K562 (cell line): ENCODE measurements at regions not wholly inside any gene's neighbourhood (a gene's known extent, or its start where the extent isn't known, plus 50 kb on each side); places are given as distances from the start of the nearest gene placed in this dataset.

Source experiments
- ATAC-seq: fragments of 200-7000 bp; cut with Tn5 transposase; 3 replicates; pipeline ENCODE4 v1.9.1; 2020; ENCODE audit warnings: moderate library complexity
- BruUV-seq: library from RNA; stranded (reverse); fragments of 400-500 nt; replicated peaks from 2 replicates; lab custom pipeline; 2021; lab: Mats Ljungman, UMichigan
- CTCF ChIA-PET: fragments of 300-600 bp; formaldehyde crosslinking; extraction: SDS; loops from one replicate; lab custom pipeline; 2021; ENCODE audit warnings: low intra/inter-chr PET ratio; lab: Yijun Ruan, JAX
- POLR2A ChIA-PET: fragments of 300-600, 350-650 bp; sonication (Branson Sonifier 250); formaldehyde crosslinking; extraction: SDS; loops from one replicate; lab custom pipeline; 2021; ENCODE audit warnings: antibody characterized with exemption, inconsistent platforms; lab: Yijun Ruan, JAX
- DNase-seq, 4 experiments: peaks; one replicate each; pipeline versions ENCODE4 v3.0.0 to v3.0.0-alpha.2; 2011 to 2018; ENCODE audit warnings: low spot score in 3 of 4, mixed read lengths in 3 of 4; ENCODE audit errors: extremely low read depth in 1 of 4
- FAIRE-seq: peaks from 2 replicates; lab custom pipeline; 2011; peaks lifted over from hg19 to GRCh38; lab: Jason Lieb, UNC
- H2AFZ ChIP-seq: 2 replicates; pipeline ENCODE4 v1.6.0; 2011; ENCODE audit warnings: low read depth, low read length, control low read depth, inconsistent platforms
- H3K27ac ChIP-seq: fragments of 200-600 bp; 3 replicates; pipeline ENCODE4 v1.8.0; 2011; ENCODE audit warnings: low read depth, mild to moderate bottlenecking, control low read depth, inconsistent platforms, low read length, moderate library complexity, mixed read lengths; ENCODE audit errors: extremely low read depth
- H3K27me3 ChIP-seq, 2 experiments: fragments of 300-600 bp in 1 of 2; 2 replicates in 1 of 2; 3 replicates in 1 of 2; pipeline versions ENCODE4 v1.6.0 to v1.8.0; 2011; ENCODE audit warnings: inconsistent platforms in 2 of 2, low read length in 2 of 2, mild to moderate bottlenecking in 1 of 2, mixed read lengths in 1 of 2, moderate library complexity in 1 of 2; ENCODE audit not compliant: control insufficient read depth in 2 of 2, insufficient read depth in 2 of 2
- H3K36me3 ChIP-seq: fragments of 300-600 bp; 3 replicates; pipeline ENCODE4 v1.8.0; 2011; ENCODE audit warnings: mild to moderate bottlenecking, low read length, inconsistent platforms; ENCODE audit not compliant: control insufficient read depth, insufficient read depth
- H3K4me1 ChIP-seq, 2 experiments: fragments of 200-600 bp in 1 of 2; replicated peaks in 1 of 2; 2 replicates in 1 of 2; 3 replicates in 1 of 2; pipeline versions ENCODE4 v1.5.1 to v1.8.0; 2011; ENCODE audit warnings: inconsistent platforms in 2 of 2, low read length in 2 of 2, mild to moderate bottlenecking in 1 of 2, mixed read lengths in 1 of 2, moderate library complexity in 1 of 2; ENCODE audit not compliant: control insufficient read depth in 2 of 2, insufficient read depth in 2 of 2
- H3K4me2 ChIP-seq: 2 replicates; pipeline ENCODE4 v1.6.1; 2011; ENCODE audit warnings: low read length, control low read depth, inconsistent platforms, mixed read lengths; ENCODE audit not compliant: insufficient read depth
- H3K4me3 ChIP-seq: fragments of 200-600 bp; sonication (generic), shearing (Covaris generic); 2 replicates; pipeline ENCODE4 v1.5.1; 2016; ENCODE audit warnings: control low read depth, inconsistent platforms
- H3K79me2 ChIP-seq: fragments of 200-600 bp; 3 replicates; pipeline ENCODE4 v1.8.0; 2011; ENCODE audit warnings: low read length, inconsistent platforms; ENCODE audit not compliant: control insufficient read depth, insufficient read depth
- H3K9ac ChIP-seq, 2 experiments: 2 replicates each; pipeline versions ENCODE4 v1.6.0 to v1.6.1; 2011; ENCODE audit warnings: low read depth in 2 of 2, low read length in 2 of 2, control low read depth in 1 of 2, inconsistent platforms in 1 of 2, mild to moderate bottlenecking in 1 of 2, mixed read lengths in 1 of 2; ENCODE audit not compliant: insufficient read depth in 1 of 2
- H3K9me1 ChIP-seq: one replicate; pipeline ENCODE4 v1.6.0; 2011; ENCODE audit warnings: inconsistent platforms, mild to moderate bottlenecking, low read length, moderate library complexity; ENCODE audit not compliant: control insufficient read depth, insufficient read depth
- H3K9me3 ChIP-seq: replicated peaks from 2 replicates; pipeline ENCODE4 v1.5.1; 2011; ENCODE audit warnings: low read depth, low read length, inconsistent platforms; ENCODE audit not compliant: control insufficient read depth, insufficient read depth
- H4K20me1 ChIP-seq: replicated peaks from 2 replicates; pipeline ENCODE4 v1.6.1; 2011; ENCODE audit warnings: low read length, inconsistent platforms, mixed read lengths; ENCODE audit not compliant: control insufficient read depth, insufficient read depth
- GABPB1 ChIP-seq: sonication (generic); formaldehyde crosslinking; IDR thresholded peaks from 2 replicates; pipeline ENCODE4 v1.8.0; 2022; ENCODE audit warnings: mild to moderate bottlenecking, missing genetic modification reagents
- NFE2L1 ChIP-seq: fragments of 450-650 bp; IDR thresholded peaks from 2 replicates; pipeline ENCODE4 v1.6.1; 2016; ENCODE audit warnings: missing genetic modification characterization, low read depth, mild to moderate bottlenecking, missing compliant biosample characterization, moderate library complexity, borderline replicate concordance
- PPARD ChIP-seq: fragments of 250-450 bp; sonication (Bioruptor Pico); IDR thresholded peaks from 2 replicates; pipeline ENCODE4 v1.8.0; 2022; ENCODE audit warnings: inconsistent platforms, mild to moderate bottlenecking, moderate library complexity
- RAD21 ChIP-seq, 2 experiments: fragments of 250-450 bp in 1 of 2; fragments of 450-650 bp in 1 of 2; sonication (Bioruptor Pico) in 1 of 2; formaldehyde crosslinking in 1 of 2; IDR thresholded peaks in 1 of 2; conservative IDR thresholded peaks in 1 of 2; 2 replicates each; pipeline versions ENCODE4 v1.4.0 to v1.8.0; 2020 to 2022; ENCODE audit warnings: mild to moderate bottlenecking in 2 of 2, moderate library complexity in 1 of 2
- SUPT5H ChIP-seq: fragments of 450-650 bp; IDR thresholded peaks from 2 replicates; pipeline ENCODE4 v1.6.1; 2016
- TEAD4 ChIP-seq, 2 experiments: sonication (generic) in 1 of 2; formaldehyde crosslinking in 1 of 2; IDR thresholded peaks; 2 replicates each; pipeline versions ENCODE4 v1.6.1 to v1.8.0; 2012 to 2022; ENCODE audit warnings: borderline replicate concordance in 1 of 2, inconsistent platforms in 1 of 2, low read length in 1 of 2, mild to moderate bottlenecking in 1 of 2, missing genetic modification reagents in 1 of 2
- TFAM ChIP-seq: fragments of 250-450 bp; sonication (Bioruptor Pico); conservative IDR thresholded peaks from 2 replicates; pipeline ENCODE4 v1.5.0; 2021; ENCODE audit warnings: mild to moderate bottlenecking, moderate library complexity
- WGBS: fragments of 100-300 bp; shearing (Covaris generic); methylation state at CpG from one replicate; pipeline ENCODE4 v1.1.6; 2016; ENCODE audit warnings: low coverage, mixed read lengths; ENCODE audit not compliant: insufficient coverage; ENCODE audit errors: missing lambda C conversion rate; 5-methylcytosine and 5-hydroxymethylcytosine counted together
- in situ Hi-C: fragments of 300-500 bp; cut with MboI; formaldehyde crosslinking; loops from 4 replicates; pipeline ENCODE4 v1.15.0; 2018; ENCODE audit warnings: inconsistent platforms, mixed read lengths
- intact Hi-C: fragments of 100-400 bp; cut with micrococcal nuclease; formaldehyde crosslinking; loops from 2 replicates; pipeline ENCODE4 v1.14.2; 2022
- TF ChIP-seq, protein P1 (sequence below): fragments of 250-450 bp; sonication (Bioruptor Pico); IDR thresholded peaks from 2 replicates; pipeline ENCODE4 v1.9.0; 2021; ENCODE audit warnings: mild to moderate bottlenecking
- TF ChIP-seq, protein P2 (sequence below), 3 experiments: IDR thresholded peaks in 2 of 3; conservative IDR thresholded peaks in 1 of 3; 2 replicates each; pipeline ENCODE4 v1.5.1; 2011 to 2012; ENCODE audit warnings: low read length in 3 of 3, mild to moderate bottlenecking in 3 of 3, control low read depth in 2 of 3, improper control_type of control experiment in 1 of 3, inconsistent platforms in 1 of 3, low read depth in 1 of 3, mixed read lengths in 1 of 3, moderate library complexity in 1 of 3; ENCODE audit not compliant: insufficient read depth in 2 of 3

DNA sequence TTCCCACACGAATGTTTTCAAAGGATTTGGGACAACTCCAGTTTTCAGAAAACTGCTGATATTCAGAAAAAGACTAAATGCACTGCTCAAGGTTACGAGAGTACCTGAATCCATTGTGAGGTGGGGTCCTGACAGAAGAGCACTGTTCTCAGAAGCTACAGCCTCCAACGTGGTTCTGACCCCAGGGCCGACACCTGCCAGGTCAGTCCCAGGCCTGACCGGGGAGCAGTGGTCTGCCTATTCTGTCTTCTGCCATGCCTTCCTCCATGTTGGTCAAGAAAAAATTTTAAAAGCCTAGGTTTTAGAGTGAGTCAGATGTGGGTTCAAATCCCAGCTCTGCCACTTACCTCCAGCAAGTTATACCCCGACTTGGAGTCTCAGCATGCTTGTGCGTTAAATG lies 212.3 kb downstream of the BCL11A start (continued):
- TF ChIP-seq GABPB1 (CRISPR knock-in tag): no peak
- TF ChIP-seq, protein P1, sequence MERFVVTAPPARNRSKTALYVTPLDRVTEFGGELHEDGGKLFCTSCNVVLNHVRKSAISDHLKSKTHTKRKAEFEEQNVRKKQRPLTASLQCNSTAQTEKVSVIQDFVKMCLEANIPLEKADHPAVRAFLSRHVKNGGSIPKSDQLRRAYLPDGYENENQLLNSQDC (CRISPR knock-in tag): no peak

DNA sequence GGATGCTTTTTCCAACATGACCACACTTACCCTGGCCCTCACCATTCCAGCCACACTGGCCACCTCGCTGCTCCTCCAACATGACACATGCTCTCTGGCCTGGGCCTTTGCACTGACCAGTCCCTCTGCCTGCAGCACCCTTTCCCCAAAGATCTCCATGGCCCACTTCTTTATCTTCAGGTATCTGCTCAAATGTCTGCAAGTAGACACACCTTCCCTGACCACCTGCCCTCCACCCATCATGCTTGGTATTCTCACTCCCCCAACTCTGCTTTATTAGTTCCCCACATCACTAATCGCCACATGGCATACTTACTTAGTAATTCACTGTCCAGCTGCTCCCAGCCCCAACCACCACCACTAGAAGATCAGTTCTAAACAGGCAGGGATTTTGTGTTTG lies 214.2 kb downstream of the BCL11A start:
- intact Hi-C loops: no loop called here
- H3K27ac ChIP-seq: no peak overlapping the region

DNA sequence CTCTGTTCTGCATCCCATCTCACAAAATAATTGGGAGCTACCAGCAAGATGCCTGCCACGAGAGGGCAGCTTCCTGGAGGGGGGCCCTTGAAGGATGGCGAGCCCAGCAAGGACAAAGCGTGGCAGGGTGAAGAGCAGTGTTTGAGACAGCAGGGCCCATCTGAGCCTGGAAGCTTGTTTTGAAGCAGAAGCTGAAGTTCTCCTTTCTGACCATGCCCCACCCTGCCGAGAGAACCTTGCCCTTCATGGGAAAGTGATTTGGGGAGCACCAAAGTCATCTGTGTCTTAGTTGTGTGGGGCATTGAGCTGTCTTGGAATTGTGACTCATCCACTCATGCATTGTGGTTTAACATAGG lies 216.3 kb downstream of the BCL11A start:
- Histone ChIP-seq H3K9ac (no peak overlapping the region), H3K27ac (no peak overlapping the region), H3K36me3 (no peaks in the 10 kb centered on the region), H3K9me1 (no peaks in the 10 kb centered on the region), H2AFZ (no peak overlapping the region), H4K20me1 (no peaks in the 10 kb centered on the region), H3K4me1 (no peaks in the 10 kb centered on the region), H3K4me2 (no peak overlapping the region), H3K79me2 (no peaks in the 10 kb centered on the region), H3K27me3 (no peaks in the 10 kb centered on the region), H3K9me3 (no peaks in the 10 kb centered on the region), H3K4me3 (no peak overlapping the region)
- ChIA-PET CTCF (no interaction called here), POLR2A (interaction anchor here (1.0 kb wide), 1 partner anchor 12 kb away, joined by 3 read pairs; no protein-coding TSS in a partner anchor)
- TF ChIP-seq RAD21 (CRISPR knock-in tag; conservative IDR thresholded peaks at IDR 0.05 in 1 of 2, IDR thresholded peaks at IDR 0.05 in 1 of 2) (peak in 1 of 2 experiments; percentile 9; a peak in 1 of 4 replicates), PPARD (CRISPR knock-in tag) (no peak)
- TF ChIP-seq, protein P2, sequence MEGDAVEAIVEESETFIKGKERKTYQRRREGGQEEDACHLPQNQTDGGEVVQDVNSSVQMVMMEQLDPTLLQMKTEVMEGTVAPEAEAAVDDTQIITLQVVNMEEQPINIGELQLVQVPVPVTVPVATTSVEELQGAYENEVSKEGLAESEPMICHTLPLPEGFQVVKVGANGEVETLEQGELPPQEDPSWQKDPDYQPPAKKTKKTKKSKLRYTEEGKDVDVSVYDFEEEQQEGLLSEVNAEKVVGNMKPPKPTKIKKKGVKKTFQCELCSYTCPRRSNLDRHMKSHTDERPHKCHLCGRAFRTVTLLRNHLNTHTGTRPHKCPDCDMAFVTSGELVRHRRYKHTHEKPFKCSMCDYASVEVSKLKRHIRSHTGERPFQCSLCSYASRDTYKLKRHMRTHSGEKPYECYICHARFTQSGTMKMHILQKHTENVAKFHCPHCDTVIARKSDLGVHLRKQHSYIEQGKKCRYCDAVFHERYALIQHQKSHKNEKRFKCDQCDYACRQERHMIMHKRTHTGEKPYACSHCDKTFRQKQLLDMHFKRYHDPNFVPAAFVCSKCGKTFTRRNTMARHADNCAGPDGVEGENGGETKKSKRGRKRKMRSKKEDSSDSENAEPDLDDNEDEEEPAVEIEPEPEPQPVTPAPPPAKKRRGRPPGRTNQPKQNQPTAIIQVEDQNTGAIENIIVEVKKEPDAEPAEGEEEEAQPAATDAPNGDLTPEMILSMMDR (IDR thresholded peaks at IDR 0.05 in 2 of 3, conservative IDR thresholded peaks at IDR 0.05 in 1 of 3; ENCODE audit: insufficient read depth in 2 of 3, low read depth in 1 of 3, low read length in 3 of 3): peak in 2 of 3 experiments; percentile 12 to 16; a peak in 1 of 6 replicates
- no TSS peak for BruUV-seq
- in situ Hi-C loops (no loop called here), intact Hi-C loops (no loop called here)
- no peak for ATAC-seq
- peak in 2 of 4 experiments; percentile 8 for DNase-seq
- 1% methylated on average over 4 of the region's 4 CpGs for WGBS
- FAIRE-seq: no peak

More for the DNA sequence above, 214.2 kb downstream of the BCL11A start:
- no peak overlapping the region for H3K4me2 ChIP-seq
- CTCF ChIA-PET: no interaction called here
- DNase-seq (no peak), FAIRE-seq (no peak), ATAC-seq (no peak)
- no peak overlapping the region for H3K4me3 ChIP-seq
- TF ChIP-seq TFAM (CRISPR knock-in tag) (no peak), SUPT5H (no peak), TEAD4 (IDR thresholded peaks at IDR 0.05; ENCODE audit: low read length) (no peak), TEAD4 (CRISPR knock-in tag; IDR thresholded peaks at IDR 0.05; ENCODE audit: borderline replicate concordance) (no peak), NFE2L1 (no peak)
- H3K79me2 ChIP-seq: no peaks in the 10 kb centered on the region
- no peaks in the 10 kb centered on the region for H3K9me3 ChIP-seq
- POLR2A ChIA-PET: no interaction called here
- H2AFZ ChIP-seq: no peak overlapping the region
- H4K20me1 ChIP-seq: no peaks in the 10 kb centered on the region
- no peaks in the 10 kb centered on the region for H3K36me3 ChIP-seq
- no peaks in the 10 kb centered on the region for H3K9me1 ChIP-seq
- H3K4me1 ChIP-seq: no peaks in the 10 kb centered on the region
- H3K27me3 ChIP-seq: no peaks in the 10 kb centered on the region
- no peak overlapping the region for H3K9ac ChIP-seq
- BruUV-seq: no TSS peak
- in situ Hi-C loops: no loop called here
- 0% methylated on average over 2 of the region's 2 CpGs for WGBS
